ENCODE measurements at regions not wholly inside any gene's neighbourhood (a gene's known extent, or its start where the extent isn't known, plus 50 kb on each side); places are given as distances from the start of the nearest gene placed in this dataset.
"Not testable (repeated sequence)": the region's sequence is repeated elsewhere in the genome, so short reads cannot be mapped to it uniquely, and the experiment has no call there.

- peaks cover 46% of the 10 kb centered on the region for H3K36me3 Mint-ChIP-seq (ENCODE audit: low read depth)
- not testable (repeated sequence) for H3K9me3 Mint-ChIP-seq; H3K27me3 Mint-ChIP-seq (ENCODE audit: insufficient read depth); H3K4me3 Mint-ChIP-seq; H3K4me1 Mint-ChIP-seq (ENCODE audit: low read depth); H3K27ac Mint-ChIP-seq; DNase-seq
These were observed 104.1 kb downstream of the ARHGAP11B start for GRCh38 chr15:30729880-30730590.

- not testable (repeated sequence) for H3K27ac Mint-ChIP-seq; H3K9me3 Mint-ChIP-seq; H3K27me3 Mint-ChIP-seq (ENCODE audit: insufficient read depth); H3K4me3 Mint-ChIP-seq; DNase-seq; H3K4me1 Mint-ChIP-seq (ENCODE audit: low read depth)
- H3K36me3 Mint-ChIP-seq (ENCODE audit: low read depth) = peaks cover 47% of the 10 kb centered on the region
These were observed 104.7 kb downstream of the ARHGAP11B start for GRCh38 chr15:30730633-30731032.

GRCh38 chr15:30732100-30732499 is 106.2 kb downstream of the ARHGAP11B start:
- not testable (repeated sequence) for H3K4me3 Mint-ChIP-seq; H3K27ac Mint-ChIP-seq; H3K9me3 Mint-ChIP-seq; H3K27me3 Mint-ChIP-seq (ENCODE audit: insufficient read depth); H3K4me1 Mint-ChIP-seq (ENCODE audit: low read depth); DNase-seq
- peaks cover 46% of the 10 kb centered on the region for H3K36me3 Mint-ChIP-seq (ENCODE audit: low read depth)

GRCh38 chr15:30735884-30736564 is 110.1 kb downstream of the ARHGAP11B start:
- not testable (repeated sequence) for H3K27me3 Mint-ChIP-seq (ENCODE audit: insufficient read depth); DNase-seq; H3K27ac Mint-ChIP-seq; H3K9me3 Mint-ChIP-seq; H3K4me1 Mint-ChIP-seq (ENCODE audit: low read depth); H3K4me3 Mint-ChIP-seq
- H3K36me3 Mint-ChIP-seq (ENCODE audit: low read depth) = peaks cover 64% of the 10 kb centered on the region

GRCh38 chr15:30742796-30743195 is 116.9 kb downstream of the ARHGAP11B start:
- H3K36me3 Mint-ChIP-seq (ENCODE audit: low read depth) = peaks cover 65% of the 10 kb centered on the region
- H3K4me3 Mint-ChIP-seq; H3K4me1 Mint-ChIP-seq (ENCODE audit: low read depth); H3K9me3 Mint-ChIP-seq; H3K27me3 Mint-ChIP-seq (ENCODE audit: insufficient read depth); H3K27ac Mint-ChIP-seq: not testable (repeated sequence)
- DNase-seq = peak; percentile 23

GRCh38 chr15:30749048-30749447 is 123.1 kb downstream of the ARHGAP11B start:
- not testable (repeated sequence) for H3K4me3 Mint-ChIP-seq; DNase-seq; H3K27ac Mint-ChIP-seq; H3K27me3 Mint-ChIP-seq (ENCODE audit: insufficient read depth); H3K4me1 Mint-ChIP-seq (ENCODE audit: low read depth); H3K9me3 Mint-ChIP-seq
- H3K36me3 Mint-ChIP-seq (ENCODE audit: low read depth) = peaks cover 23% of the 10 kb centered on the region

- not testable (repeated sequence) for H3K9me3 Mint-ChIP-seq; H3K4me3 Mint-ChIP-seq; H3K27me3 Mint-ChIP-seq (ENCODE audit: insufficient read depth); H3K36me3 Mint-ChIP-seq (ENCODE audit: low read depth); H3K27ac Mint-ChIP-seq; H3K4me1 Mint-ChIP-seq (ENCODE audit: low read depth)
- peak; percentile 68 for TF ChIP-seq CTCF (IDR thresholded peaks at IDR 0.05)
- peak; percentile 70 for DNase-seq
These were observed 129.2 kb downstream of the ARHGAP11B start for GRCh38 chr15:30755036-30755687.

GRCh38 chr15:30760633-30761032 is 134.7 kb downstream of the ARHGAP11B start:
- not testable (repeated sequence) for H3K4me1 Mint-ChIP-seq (ENCODE audit: low read depth); DNase-seq; H3K9me3 Mint-ChIP-seq; H3K4me3 Mint-ChIP-seq; H3K27me3 Mint-ChIP-seq (ENCODE audit: insufficient read depth); H3K27ac Mint-ChIP-seq
- H3K36me3 Mint-ChIP-seq (ENCODE audit: low read depth) = peaks cover 10% of the 10 kb centered on the region; the same call in 1 of the 2 replicates

GRCh38 chr15:30761365-30761764 is 135.4 kb downstream of the ARHGAP11B start:
- H3K9me3 Mint-ChIP-seq; DNase-seq; H3K4me3 Mint-ChIP-seq; H3K27ac Mint-ChIP-seq; H3K27me3 Mint-ChIP-seq (ENCODE audit: insufficient read depth): not testable (repeated sequence)
- Mint-ChIP-seq H3K36me3 (ENCODE audit: low read depth) (peaks cover 10% of the 10 kb centered on the region; the same call in 1 of the 2 replicates), H3K4me1 (ENCODE audit: low read depth) (peaks cover 12% of the 10 kb centered on the region)

- H3K4me1 Mint-ChIP-seq (ENCODE audit: low read depth) = peaks cover 39% of the 10 kb centered on the region
- not testable (repeated sequence) for H3K27ac Mint-ChIP-seq; H3K27me3 Mint-ChIP-seq (ENCODE audit: insufficient read depth); H3K4me3 Mint-ChIP-seq; H3K9me3 Mint-ChIP-seq; DNase-seq
- peaks cover 42% of the 10 kb centered on the region for H3K36me3 Mint-ChIP-seq (ENCODE audit: low read depth)
These were observed 134.2 kb upstream of the FAN1 start for GRCh38 chr15:30769390-30770124.

Data from HFFc6 (cell line).